HCT116 (cell line): ENCODE measurements at regions not wholly inside any gene's neighbourhood (a gene's known extent, or its start where the extent isn't known, plus 50 kb on each side); places are given as distances from the start of the nearest gene placed in this dataset.

ENCODE experiments used
- ATAC-seq: fragments of 200-7000 bp; cut with Tn5 transposase; 2 replicates; pipeline ENCODE4 v1.9.1; 2020; ENCODE audit warnings: mild to moderate bottlenecking, moderate library complexity
- BruUV-seq: library from RNA; stranded (reverse); fragments of 400-500 nt; replicated peaks from 2 replicates; lab custom pipeline; 2021; lab: Mats Ljungman, UMichigan
- CTCF ChIA-PET: fragments of 300-600 bp; sonication (Branson Sonifier 250); formaldehyde crosslinking; loops from one replicate; lab custom pipeline; 2021; ENCODE audit warnings: antibody characterized with exemption; lab: Charles Lee
- POLR2A ChIA-PET: fragments of 300-600, 350-600 bp; sonication (Branson Sonifier 250); formaldehyde crosslinking; loops from one replicate; lab custom pipeline; 2021; ENCODE audit warnings: antibody characterized with exemption; lab: Charles Lee
- RAD21 ChIA-PET, 2 experiments: fragments of 300-600 bp; sonication (Branson Sonifier 250); formaldehyde crosslinking; loops; one replicate each; lab custom pipeline; 2023; ENCODE audit warnings: low total read pairs in 2 of 2; ENCODE audit not compliant: uncharacterized antibody in 2 of 2, unreplicated experiment in 2 of 2, low non-redundant PET in 1 of 2; lab: Charles Lee
- DNase-seq: peaks from one replicate; pipeline ENCODE4 v3.0.0-alpha.2; 2010; ENCODE audit warnings: low read depth, low spot score
- H2AFZ ChIP-seq: fragments of 200-600 bp; shearing (Covaris generic), sonication (generic); 2 replicates; pipeline ENCODE4 v1.6.1; 2017; ENCODE audit warnings: low read depth, mixed run types, mixed read lengths, antibody characterized with exemption, low read length; ENCODE audit not compliant: poor library complexity, severe bottlenecking
- H3K27ac ChIP-seq: 2 replicates; pipeline ENCODE4 v1.5.1; 2012; ENCODE audit warnings: low read depth, low read length
- H3K27me3 ChIP-seq: fragments of 200-600 bp; sonication (generic); 2 replicates; pipeline ENCODE4 v1.6.1; 2016; ENCODE audit warnings: mixed run types, low read length, mixed read lengths; ENCODE audit not compliant: insufficient read depth
- H3K36me3 ChIP-seq, 2 experiments: fragments of 200-500 bp in 1 of 2; fragments of 200-600 bp in 1 of 2; sonication (Bioruptor generic) in 1 of 2; sonication (generic) in 1 of 2; 2 replicates each; pipeline versions ENCODE4 v1.5.1 to v1.6.1; 2014 to 2016; ENCODE audit warnings: low read length in 2 of 2, inconsistent platforms in 1 of 2, mixed read lengths in 1 of 2, mixed run types in 1 of 2; ENCODE audit not compliant: insufficient read depth in 2 of 2, control insufficient read depth in 1 of 2
- H3K4me1 ChIP-seq, 2 experiments: fragments of 200-600 bp in 1 of 2; sonication (generic) in 1 of 2; 2 replicates each; pipeline versions ENCODE4 v1.5.1 to v1.6.1; 2012 to 2017; ENCODE audit warnings: low read length in 2 of 2, inconsistent platforms in 1 of 2, mild to moderate bottlenecking in 1 of 2, mixed read lengths in 1 of 2, mixed run types in 1 of 2, moderate library complexity in 1 of 2; ENCODE audit not compliant: insufficient read depth in 2 of 2, control insufficient read depth in 1 of 2
- H3K4me2 ChIP-seq: fragments of 200-600 bp; sonication (generic); 2 replicates; pipeline ENCODE4 v1.6.1; 2017; ENCODE audit warnings: mixed run types, low read length, mixed read lengths
- H3K4me3 ChIP-seq, 2 experiments: fragments of 200-600 bp in 1 of 2; sonication (generic) in 1 of 2; replicated peaks in 1 of 2; 2 replicates each; pipeline ENCODE4 v1.5.1; 2011 to 2016; ENCODE audit warnings: low read length in 2 of 2, control low read depth in 1 of 2, low read depth in 1 of 2, mild to moderate bottlenecking in 1 of 2, mixed read lengths in 1 of 2, mixed run types in 1 of 2
- H3K79me2 ChIP-seq: fragments of 200-600 bp; sonication (generic); 2 replicates; pipeline ENCODE4 v1.6.1; 2017; ENCODE audit warnings: mild to moderate bottlenecking, mixed run types, low read length, moderate library complexity, mixed read lengths; ENCODE audit not compliant: insufficient read depth
- H3K9ac ChIP-seq: fragments of 200-600 bp; sonication (generic); 2 replicates; pipeline ENCODE4 v1.6.1; 2016; ENCODE audit warnings: low read length, mixed read lengths
- H3K9me2 ChIP-seq: fragments of 200-600 bp; sonication (generic), shearing (Covaris generic); 2 replicates; pipeline ENCODE4 v1.6.1; 2017; ENCODE audit warnings: mixed run types, mild to moderate bottlenecking, moderate library complexity; ENCODE audit not compliant: insufficient read depth
- H3K9me3 ChIP-seq, 2 experiments: fragments of 200-500 bp in 1 of 2; fragments of 200-600 bp in 1 of 2; sonication (Bioruptor generic) in 1 of 2; sonication (generic) in 1 of 2; 2 replicates each; pipeline ENCODE4 v1.6.1; 2014 to 2017; ENCODE audit warnings: low read length in 2 of 2, mixed read lengths in 2 of 2, inconsistent platforms in 1 of 2, low read depth in 1 of 2, mild to moderate bottlenecking in 1 of 2, mixed run types in 1 of 2, moderate library complexity in 1 of 2; ENCODE audit not compliant: control insufficient read depth in 1 of 2, insufficient read depth in 1 of 2
- H4K20me1 ChIP-seq: fragments of 200-600 bp; sonication (generic), shearing (Covaris generic); 2 replicates; pipeline ENCODE4 v1.6.1; 2017; ENCODE audit warnings: mixed run types, mild to moderate bottlenecking, moderate library complexity; ENCODE audit not compliant: insufficient read depth
- CBX3 ChIP-seq: IDR thresholded peaks from 2 replicates; pipeline ENCODE4 v1.6.1; 2012; ENCODE audit warnings: low read depth
- CEBPB ChIP-seq: IDR thresholded peaks from 2 replicates; pipeline ENCODE4 v1.6.1; 2012; ENCODE audit warnings: low read depth
- EGR1 ChIP-seq: IDR thresholded peaks from 2 replicates; pipeline ENCODE4 v1.6.1; 2012; ENCODE audit warnings: low read depth
- ELF1 ChIP-seq: IDR thresholded peaks from 2 replicates; pipeline ENCODE4 v1.6.1; 2012; ENCODE audit warnings: low read depth, borderline replicate concordance
- EZH2 ChIP-seq: fragments of 200-600 bp; sonication (generic); IDR thresholded peaks from 2 replicates; pipeline ENCODE4 v1.6.1; 2017; ENCODE audit warnings: antibody characterized with exemption, mixed run types
- SP1 ChIP-seq: IDR thresholded peaks from 2 replicates; pipeline ENCODE4 v1.6.1; 2012; ENCODE audit warnings: low read depth
- SRF ChIP-seq: IDR thresholded peaks from 2 replicates; pipeline ENCODE4 v1.6.1; 2012; ENCODE audit warnings: low read depth
- YY1 ChIP-seq: IDR thresholded peaks from 2 replicates; pipeline ENCODE4 v1.6.1; 2011; ENCODE audit warnings: low read length, low read depth, moderate library complexity, mild to moderate bottlenecking; ENCODE audit not compliant: insufficient replicate concordance; ENCODE audit errors: extremely low read depth
- ZBTB33 ChIP-seq: IDR thresholded peaks from 2 replicates; pipeline ENCODE4 v1.6.1; 2011; ENCODE audit warnings: mild to moderate bottlenecking, low read length, moderate library complexity; ENCODE audit not compliant: insufficient replicate concordance; ENCODE audit errors: extremely low read depth
- ZFX ChIP-seq: fragments of 450-650 bp; IDR thresholded peaks from 2 replicates; pipeline ENCODE4 v1.6.1; 2017
- ZNF274 ChIP-seq: fragments of 200-500 bp; sonication (Bioruptor generic); IDR thresholded peaks from 2 replicates; pipeline ENCODE4 v1.6.1; 2014; ENCODE audit warnings: mild to moderate bottlenecking, low read depth, low read length, inconsistent platforms
- intact Hi-C: fragments of 100-400 bp; cut with micrococcal nuclease; formaldehyde crosslinking; loops from 2 replicates; pipeline ENCODE4 v1.10.0; 2022

GRCh38 chr7:16347066-16347826 is 74.1 kb downstream of the CRPPA start:
- DNase-seq (no peak), ATAC-seq (no peak)
- Histone ChIP-seq H3K9me2 (no peaks in the 10 kb centered on the region), H3K27me3 (no peaks in the 10 kb centered on the region), H3K9me3 (peaks cover 4 to 8% of the 10 kb centered on the region in 2 experiments; a peak in 2 of 4 replicates), H3K9ac (no peak overlapping the region), H3K27ac (peak overlapping the region; percentile 12; the same call in 1 of the 2 replicates), H4K20me1 (no peaks in the 10 kb centered on the region), H3K36me3 (no peaks in the 10 kb centered on the region), H3K4me1 (peaks cover 23 to 28% of the 10 kb centered on the region in 2 experiments), H2AFZ (no peak overlapping the region), H3K79me2 (no peaks in the 10 kb centered on the region), H3K4me3 (no peak overlapping the region), H3K4me2 (peak overlapping the region; percentile 49)
- BruUV-seq = no TSS peak
- TF ChIP-seq EZH2 (no peak), ELF1 (no peak), CEBPB (no peak), SP1 (no peak; the same call in 1 of the 2 replicates), CBX3 (no peak), SRF (no peak), ZNF274 (no peak), YY1 (no peak), ZFX (no peak), EGR1 (no peak), ZBTB33 (no peak)
- POLR2A ChIA-PET = no interaction called here
- CTCF ChIA-PET = no interaction called here
- intact Hi-C loops = no loop called here
- RAD21 ChIA-PET = no interaction called here
